PC-9 (cell line): ENCODE measurements at regions not wholly inside any gene's neighbourhood (a gene's known extent, or its start where the extent isn't known, plus 50 kb on each side); places are given as distances from the start of the nearest gene placed in this dataset.

Experiments
- BruUV-seq: library from RNA; stranded (reverse); fragments of 400-500 nt; replicated peaks from 2 replicates; lab custom pipeline; 2021; lab: Mats Ljungman, UMichigan
- CTCF ChIA-PET: fragments of 300-600 bp; sonication (Branson Sonifier 250); formaldehyde crosslinking; loops from one replicate; lab custom pipeline; 2022; ENCODE audit warnings: antibody characterized with exemption; lab: Charles Lee
- POLR2A ChIA-PET: fragments of 300-600 bp; sonication (Branson Sonifier 250); formaldehyde crosslinking; loops from one replicate; lab custom pipeline; 2022; ENCODE audit warnings: antibody characterized with exemption; ENCODE audit not compliant: unreplicated experiment; lab: Charles Lee
- DNase-seq, 2 experiments: peaks; one replicate each; pipeline versions ENCODE4 v3.0.0 to v3.0.0-alpha.2; 2015 to 2022; ENCODE audit warnings: mixed read lengths in 1 of 2
- H2AFZ ChIP-seq: fragments of 200-600 bp; sonication (generic); 2 replicates; pipeline ENCODE4 v1.8.1; 2017; ENCODE audit warnings: antibody characterized with exemption
- H3F3A ChIP-seq: fragments of 200-600 bp; sonication (generic); 2 replicates; pipeline ENCODE4 v1.8.1; 2017; ENCODE audit warnings: antibody characterized with exemption, mild to moderate bottlenecking, low read depth; ENCODE audit not compliant: insufficient read depth
- H3K27ac ChIP-seq: fragments of 200-600 bp; sonication (generic); 2 replicates; pipeline ENCODE4 v1.6.1; 2016; ENCODE audit warnings: mixed run types
- H3K27me3 ChIP-seq: fragments of 200-600 bp; sonication (generic); 2 replicates; pipeline ENCODE4 v1.6.1; 2016; ENCODE audit warnings: low read depth, mixed run types; ENCODE audit not compliant: insufficient read depth
- H3K36me3 ChIP-seq: fragments of 200-600 bp; sonication (generic); 2 replicates; pipeline ENCODE4 v1.6.1; 2016; ENCODE audit warnings: low read depth, mixed run types
- H3K4me1 ChIP-seq: fragments of 200-600 bp; sonication (generic); replicated peaks from 2 replicates; pipeline ENCODE4 v1.6.1; 2016; ENCODE audit warnings: mixed run types; ENCODE audit not compliant: insufficient read depth
- H3K4me2 ChIP-seq: fragments of 200-600 bp; sonication (generic); 2 replicates; pipeline ENCODE4 v1.6.1; 2017; ENCODE audit warnings: mixed run types
- H3K4me3 ChIP-seq: fragments of 200-600 bp; sonication (generic); 2 replicates; pipeline ENCODE4 v1.6.1; 2016; ENCODE audit warnings: mixed run types
- H3K79me2 ChIP-seq: fragments of 200-600 bp; sonication (generic); 2 replicates; pipeline ENCODE4 v1.6.1; 2017; ENCODE audit warnings: low read depth, mixed run types
- H3K9me2 ChIP-seq: fragments of 200-600 bp; sonication (generic); 2 replicates; pipeline ENCODE4 v1.8.1; 2017; ENCODE audit warnings: mild to moderate bottlenecking; ENCODE audit not compliant: insufficient read depth
- H3K9me3 ChIP-seq: fragments of 200-600 bp; sonication (generic); 2 replicates; pipeline ENCODE4 v1.8.1; 2016; ENCODE audit warnings: low read depth; ENCODE audit not compliant: insufficient read depth
- H4K20me1 ChIP-seq: fragments of 200-600 bp; sonication (generic); 2 replicates; pipeline ENCODE4 v1.8.1; 2017; ENCODE audit not compliant: insufficient read depth
- CTCF ChIP-seq: fragments of 200-600 bp; sonication (generic); conservative IDR thresholded peaks from 2 replicates; pipeline ENCODE4 v1.6.1; 2017; ENCODE audit warnings: mixed run types, antibody characterized with exemption, mild to moderate bottlenecking, moderate library complexity
- EZH2 ChIP-seq: fragments of 200-600 bp; sonication (generic); IDR thresholded peaks from 2 replicates; pipeline ENCODE4 v1.8.0; 2017; ENCODE audit warnings: antibody characterized with exemption, low read depth
- intact Hi-C: fragments of 100-400 bp; cut with micrococcal nuclease; formaldehyde crosslinking; loops from one replicate; pipeline ENCODE4 v1.10.0; 2022; ENCODE audit not compliant: unreplicated experiment

GRCh38 chr16:6496996-6497395 is 835.6 kb upstream of the RBFOX1 start:
- intact Hi-C loops = no loop called here

GRCh38 chr16:6495486-6496210 is 837.0 kb upstream of the RBFOX1 start:
- H2AFZ ChIP-seq = no peak overlapping the region
- H3K9me2 ChIP-seq = no peaks in the 10 kb centered on the region
- peaks cover 24% of the 10 kb centered on the region for H3K27me3 ChIP-seq
- BruUV-seq = no TSS peak
- no peaks in the 10 kb centered on the region for H4K20me1 ChIP-seq
- CTCF ChIA-PET = no interaction called here
- H3K4me1 ChIP-seq = no peaks in the 10 kb centered on the region
- no peak overlapping the region for H3K4me3 ChIP-seq
- H3K27ac ChIP-seq = no peak overlapping the region
- DNase-seq = no peak
- TF ChIP-seq EZH2 (no peak), CTCF (no peak)
- intact Hi-C loops = no loop called here
- no peaks in the 10 kb centered on the region for H3K36me3 ChIP-seq
- H3K4me2 ChIP-seq = no peak overlapping the region
- no peaks in the 10 kb centered on the region for H3K9me3 ChIP-seq
- H3K79me2 ChIP-seq = no peaks in the 10 kb centered on the region
- POLR2A ChIA-PET = no interaction called here
- H3F3A ChIP-seq = no peaks in the 10 kb centered on the region

More at GRCh38 chr16:6496996-6497395, 835.6 kb upstream of the RBFOX1 start:
- POLR2A ChIA-PET = no interaction called here
- Histone ChIP-seq H3K36me3 (no peaks in the 10 kb centered on the region), H4K20me1 (no peaks in the 10 kb centered on the region), H3K9me3 (no peaks in the 10 kb centered on the region), H3K4me3 (no peak overlapping the region), H3K27me3 (peaks cover 24% of the 10 kb centered on the region), H3K9me2 (no peaks in the 10 kb centered on the region), H3K27ac (no peak overlapping the region), H3K4me2 (no peak overlapping the region), H3K4me1 (no peaks in the 10 kb centered on the region), H2AFZ (no peak overlapping the region), H3K79me2 (no peaks in the 10 kb centered on the region), H3F3A (no peaks in the 10 kb centered on the region)
- CTCF ChIA-PET = no interaction called here
- BruUV-seq = no TSS peak
- no peak for DNase-seq
- TF ChIP-seq EZH2 (no peak), CTCF (no peak)

- no peaks in the 10 kb centered on the region for H3F3A ChIP-seq
- H2AFZ ChIP-seq = no peak overlapping the region
- intact Hi-C loops = no loop called here
- no peak overlapping the region for H3K4me3 ChIP-seq
- no peaks in the 10 kb centered on the region for H3K79me2 ChIP-seq
- POLR2A ChIA-PET = no interaction called here
- CTCF ChIA-PET = no interaction called here
- no peak overlapping the region for H3K4me2 ChIP-seq
- no peaks in the 10 kb centered on the region for H3K4me1 ChIP-seq
- DNase-seq = no peak
- no peaks in the 10 kb centered on the region for H3K9me3 ChIP-seq
- no peak overlapping the region for H3K27ac ChIP-seq
- BruUV-seq = no TSS peak
- H3K36me3 ChIP-seq = no peaks in the 10 kb centered on the region
- no peaks in the 10 kb centered on the region for H3K9me2 ChIP-seq
- H3K27me3 ChIP-seq = peaks cover 24% of the 10 kb centered on the region
- TF ChIP-seq EZH2 (no peak), CTCF (no peak)
- H4K20me1 ChIP-seq = no peaks in the 10 kb centered on the region
Measured at GRCh38 chr16:6494716-6495115, 837.9 kb upstream of the RBFOX1 start.
